ENCODE measurements at regions not wholly inside any gene's neighbourhood (a gene's known extent, or its start where the extent isn't known, plus 50 kb on each side); places are given as distances from the start of the nearest gene placed in this dataset.

DNA sequence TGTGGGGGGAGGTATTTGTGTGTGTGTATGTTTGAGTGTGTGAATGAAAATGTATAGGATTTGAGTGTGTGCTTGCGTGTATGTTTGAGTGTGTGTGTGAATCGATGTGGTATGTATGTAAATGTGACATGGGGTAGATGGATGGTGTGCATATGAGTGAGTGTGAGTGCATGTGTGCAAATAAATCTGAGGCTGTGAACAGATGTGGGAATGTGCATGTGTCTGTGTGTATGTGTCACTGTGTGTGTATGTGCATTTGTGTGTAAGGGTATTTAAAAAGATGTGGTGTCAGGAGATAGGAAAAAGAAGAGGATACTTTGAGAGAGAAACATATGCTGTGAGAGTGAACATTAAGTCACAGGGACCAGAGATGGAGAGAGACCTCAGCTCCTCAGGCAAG is 539.6 kb downstream of the MED13L start:
- TF ChIP-seq, protein P1, sequence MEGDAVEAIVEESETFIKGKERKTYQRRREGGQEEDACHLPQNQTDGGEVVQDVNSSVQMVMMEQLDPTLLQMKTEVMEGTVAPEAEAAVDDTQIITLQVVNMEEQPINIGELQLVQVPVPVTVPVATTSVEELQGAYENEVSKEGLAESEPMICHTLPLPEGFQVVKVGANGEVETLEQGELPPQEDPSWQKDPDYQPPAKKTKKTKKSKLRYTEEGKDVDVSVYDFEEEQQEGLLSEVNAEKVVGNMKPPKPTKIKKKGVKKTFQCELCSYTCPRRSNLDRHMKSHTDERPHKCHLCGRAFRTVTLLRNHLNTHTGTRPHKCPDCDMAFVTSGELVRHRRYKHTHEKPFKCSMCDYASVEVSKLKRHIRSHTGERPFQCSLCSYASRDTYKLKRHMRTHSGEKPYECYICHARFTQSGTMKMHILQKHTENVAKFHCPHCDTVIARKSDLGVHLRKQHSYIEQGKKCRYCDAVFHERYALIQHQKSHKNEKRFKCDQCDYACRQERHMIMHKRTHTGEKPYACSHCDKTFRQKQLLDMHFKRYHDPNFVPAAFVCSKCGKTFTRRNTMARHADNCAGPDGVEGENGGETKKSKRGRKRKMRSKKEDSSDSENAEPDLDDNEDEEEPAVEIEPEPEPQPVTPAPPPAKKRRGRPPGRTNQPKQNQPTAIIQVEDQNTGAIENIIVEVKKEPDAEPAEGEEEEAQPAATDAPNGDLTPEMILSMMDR (IDR thresholded peaks at IDR 0.05), result no peak
- no peak for TF ChIP-seq POLR2A (IDR thresholded peaks at IDR 0.05)
